ENCODE measurements at regions not wholly inside any gene's neighbourhood (a gene's known extent, or its start where the extent isn't known, plus 50 kb on each side); places are given as distances from the start of the nearest gene placed in this dataset.
"Not testable (repeated sequence)": the region's sequence is repeated elsewhere in the genome, so short reads cannot be mapped to it uniquely, and the experiment has no call there.

DNA sequence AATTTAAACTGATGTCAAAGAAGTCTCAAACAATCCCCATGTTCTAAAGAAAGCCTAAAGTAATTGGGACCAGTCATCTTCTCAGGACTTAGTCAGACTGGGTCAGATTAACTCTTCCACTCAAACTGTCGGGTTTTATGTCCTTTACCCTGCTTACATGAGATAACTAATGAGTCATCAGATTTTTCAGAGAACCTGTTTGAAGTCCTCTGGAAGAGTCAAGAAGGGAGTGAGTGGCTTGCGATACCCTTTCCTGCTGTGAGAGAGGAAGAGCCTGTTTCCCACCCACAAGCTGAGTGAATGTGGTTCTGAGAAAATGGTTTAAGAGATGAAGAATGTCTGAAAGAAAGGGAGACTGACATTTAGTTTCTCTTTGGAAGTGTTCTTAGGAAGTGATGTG is 1866.7 kb upstream of the C9orf72 start:
- TF ChIP-seq, protein P1, sequence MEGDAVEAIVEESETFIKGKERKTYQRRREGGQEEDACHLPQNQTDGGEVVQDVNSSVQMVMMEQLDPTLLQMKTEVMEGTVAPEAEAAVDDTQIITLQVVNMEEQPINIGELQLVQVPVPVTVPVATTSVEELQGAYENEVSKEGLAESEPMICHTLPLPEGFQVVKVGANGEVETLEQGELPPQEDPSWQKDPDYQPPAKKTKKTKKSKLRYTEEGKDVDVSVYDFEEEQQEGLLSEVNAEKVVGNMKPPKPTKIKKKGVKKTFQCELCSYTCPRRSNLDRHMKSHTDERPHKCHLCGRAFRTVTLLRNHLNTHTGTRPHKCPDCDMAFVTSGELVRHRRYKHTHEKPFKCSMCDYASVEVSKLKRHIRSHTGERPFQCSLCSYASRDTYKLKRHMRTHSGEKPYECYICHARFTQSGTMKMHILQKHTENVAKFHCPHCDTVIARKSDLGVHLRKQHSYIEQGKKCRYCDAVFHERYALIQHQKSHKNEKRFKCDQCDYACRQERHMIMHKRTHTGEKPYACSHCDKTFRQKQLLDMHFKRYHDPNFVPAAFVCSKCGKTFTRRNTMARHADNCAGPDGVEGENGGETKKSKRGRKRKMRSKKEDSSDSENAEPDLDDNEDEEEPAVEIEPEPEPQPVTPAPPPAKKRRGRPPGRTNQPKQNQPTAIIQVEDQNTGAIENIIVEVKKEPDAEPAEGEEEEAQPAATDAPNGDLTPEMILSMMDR (IDR thresholded peaks at IDR 0.05; ENCODE audit: partially characterized antibody, unreplicated experiment), result no peak
- Mint-ChIP-seq H3K27ac (ENCODE audit: unreplicated experiment) (no peak overlapping the region), H3K36me3 (ENCODE audit: unreplicated experiment) (no peaks in the 10 kb centered on the region), H3K9me3 (ENCODE audit: unreplicated experiment) (no peaks in the 10 kb centered on the region), H3K27me3 (ENCODE audit: unreplicated experiment) (peaks cover 2% of the 10 kb centered on the region), H3K4me1 (ENCODE audit: low read depth, unreplicated experiment) (no peaks in the 10 kb centered on the region), H3K4me3 (ENCODE audit: unreplicated experiment) (no peak overlapping the region)
- no peak for DNase-seq

DNA sequence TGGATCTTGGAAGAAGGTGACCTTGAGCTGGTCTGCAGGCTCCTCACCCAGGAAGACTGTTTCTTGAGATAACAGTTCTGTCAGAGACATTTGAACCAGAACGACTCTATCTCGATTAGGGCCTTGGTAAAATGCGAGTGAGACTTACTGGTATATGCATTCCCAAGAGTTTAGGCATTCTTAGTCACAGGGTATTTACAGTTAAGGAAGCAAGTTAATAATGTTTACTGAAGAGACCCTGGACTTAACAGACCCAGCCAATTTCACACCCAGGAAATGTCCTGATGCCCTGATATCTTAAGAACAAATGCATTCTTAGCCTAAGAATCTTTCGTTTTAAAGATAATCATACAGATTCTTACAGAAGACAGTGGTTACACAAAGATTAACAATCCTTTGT is 1867.2 kb upstream of the C9orf72 start:
- H3K4me1 Mint-ChIP-seq (ENCODE audit: low read depth, unreplicated experiment), result no peaks in the 10 kb centered on the region

DNA sequence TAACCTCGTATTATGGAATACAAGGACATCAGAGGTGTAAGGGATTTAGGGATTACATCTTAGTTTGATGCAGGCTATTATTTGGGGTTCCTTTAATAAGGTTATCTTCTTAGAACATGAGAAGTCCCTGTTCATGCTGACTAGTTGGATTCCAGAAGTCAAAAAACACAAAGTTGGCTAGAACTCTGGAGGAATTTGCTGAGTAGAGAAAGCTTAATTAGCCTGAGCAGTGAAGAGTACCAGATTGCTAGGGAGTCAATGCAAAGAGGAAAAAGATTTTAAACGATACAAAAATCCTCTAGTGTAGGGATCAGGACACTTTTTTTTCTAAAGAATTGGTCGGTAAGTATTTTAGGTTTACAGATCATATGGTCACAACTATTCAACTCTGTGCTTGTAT is 1872.5 kb upstream of the C9orf72 start:
- Mint-ChIP-seq H3K36me3 (ENCODE audit: unreplicated experiment) (no peaks in the 10 kb centered on the region), H3K4me3 (ENCODE audit: unreplicated experiment) (no peak overlapping the region), H3K27me3 (ENCODE audit: unreplicated experiment) (peaks cover 5% of the 10 kb centered on the region), H3K27ac (ENCODE audit: unreplicated experiment) (no peak overlapping the region), H3K9me3 (ENCODE audit: unreplicated experiment) (peaks cover 2% of the 10 kb centered on the region), H3K4me1 (ENCODE audit: low read depth, unreplicated experiment) (no peaks in the 10 kb centered on the region)
- TF ChIP-seq, protein P1 (IDR thresholded peaks at IDR 0.05; ENCODE audit: partially characterized antibody, unreplicated experiment), result no peak
- DNase-seq, result no peak

More for the DNA sequence above, 1867.2 kb upstream of the C9orf72 start:
- Mint-ChIP-seq H3K27ac (ENCODE audit: unreplicated experiment) (no peak overlapping the region), H3K9me3 (ENCODE audit: unreplicated experiment) (no peaks in the 10 kb centered on the region), H3K36me3 (ENCODE audit: unreplicated experiment) (no peaks in the 10 kb centered on the region), H3K4me3 (ENCODE audit: unreplicated experiment) (no peak overlapping the region), H3K27me3 (ENCODE audit: unreplicated experiment) (peaks cover 2% of the 10 kb centered on the region)
- TF ChIP-seq, protein P1 (IDR thresholded peaks at IDR 0.05; ENCODE audit: partially characterized antibody, unreplicated experiment), result no peak
- no peak for DNase-seq

DNA sequence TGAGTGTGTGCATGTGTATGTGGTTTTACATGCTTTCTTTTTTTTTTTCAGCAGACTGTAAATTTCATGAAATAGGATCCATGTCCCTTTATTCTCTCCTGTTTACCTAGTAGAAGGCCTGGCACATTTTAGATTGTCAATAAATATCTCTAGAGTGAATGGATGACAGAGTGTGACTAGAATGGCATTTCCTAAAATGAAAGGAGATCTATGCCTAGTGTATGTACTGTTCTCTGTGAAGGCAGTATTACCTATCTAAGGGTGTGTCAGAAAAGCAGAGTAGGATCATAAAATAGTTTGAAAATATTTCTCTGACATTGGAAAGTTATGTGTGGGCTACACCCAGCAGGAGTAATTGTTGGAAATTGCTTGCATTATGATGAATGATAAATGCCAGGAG is 1876.0 kb upstream of the C9orf72 start:
- Mint-ChIP-seq H3K9me3 (ENCODE audit: unreplicated experiment) (peaks cover 2% of the 10 kb centered on the region), H3K27me3 (ENCODE audit: unreplicated experiment) (peaks cover 6% of the 10 kb centered on the region), H3K36me3 (ENCODE audit: unreplicated experiment) (peaks cover 4% of the 10 kb centered on the region), H3K4me1 (ENCODE audit: low read depth, unreplicated experiment) (no peaks in the 10 kb centered on the region), H3K4me3 (ENCODE audit: unreplicated experiment) (peak overlapping the region; percentile 66), H3K27ac (ENCODE audit: unreplicated experiment) (no peak overlapping the region)
- TF ChIP-seq, protein P1 (IDR thresholded peaks at IDR 0.05; ENCODE audit: partially characterized antibody, unreplicated experiment), result no peak
- DNase-seq, result no peak

DNA sequence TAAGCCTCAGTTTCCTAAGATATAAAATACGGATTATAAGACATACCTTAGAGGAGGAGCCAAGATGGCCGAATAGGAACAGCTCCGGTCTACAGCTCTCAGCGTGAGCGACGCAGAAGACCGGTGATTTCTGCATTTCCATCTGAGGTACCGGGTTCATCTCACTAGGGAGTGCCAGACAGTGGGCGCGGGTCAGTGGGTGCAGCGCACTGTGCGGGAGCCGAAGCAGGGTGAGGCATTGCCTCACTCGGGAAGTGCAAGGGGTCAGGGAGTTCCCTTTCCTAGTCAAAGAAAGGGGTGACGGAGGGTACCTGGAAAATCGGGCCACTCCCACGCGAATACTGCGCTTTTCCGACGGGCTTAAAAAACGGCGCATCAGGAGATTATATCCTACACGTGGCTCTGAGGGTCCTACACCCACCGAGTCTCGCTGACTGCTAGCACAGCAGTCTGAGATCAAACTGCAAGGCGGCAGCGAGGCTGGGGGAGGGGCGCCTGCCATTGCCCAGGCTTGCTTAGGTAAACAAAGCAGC is 1877.1 kb upstream of the C9orf72 start:
- H3K36me3 Mint-ChIP-seq (ENCODE audit: unreplicated experiment); DNase-seq; H3K4me1 Mint-ChIP-seq (ENCODE audit: low read depth, unreplicated experiment); H3K27me3 Mint-ChIP-seq (ENCODE audit: unreplicated experiment); H3K9me3 Mint-ChIP-seq (ENCODE audit: unreplicated experiment): not testable (repeated sequence)
- Mint-ChIP-seq H3K4me3 (ENCODE audit: unreplicated experiment) (peak overlapping the region; percentile 91), H3K27ac (ENCODE audit: unreplicated experiment) (peak overlapping the region; percentile 98)
